ENCODE measurements at regions not wholly inside any gene's neighbourhood (a gene's known extent, or its start where the extent isn't known, plus 50 kb on each side); places are given as distances from the start of the nearest gene placed in this dataset.

- Histone ChIP-seq H3K9me3 (ENCODE audit: control insufficient read depth in 4 of 4, low read length in 3 of 4) (no peaks in the 10 kb centered on the region), H3K36me3 (ENCODE audit: control insufficient read depth in 4 of 4, insufficient read depth in 3 of 4, low read depth in 1 of 4, low read length in 3 of 4) (no peaks in the 10 kb centered on the region), H3K4me3 (ENCODE audit: low read depth in 1 of 3, low read length in 3 of 3) (no peak overlapping the region), H3K4me1 (ENCODE audit: control insufficient read depth in 4 of 4, insufficient read depth in 4 of 4, low read length in 3 of 4) (no peaks in the 10 kb centered on the region), H3K27me3 (ENCODE audit: control insufficient read depth in 4 of 4, insufficient read depth in 4 of 4, low read length in 3 of 4) (no peaks in the 10 kb centered on the region), H3K27ac (ENCODE audit: low read depth in 1 of 2, low read length in 2 of 2) (no peak overlapping the region), H3K9ac (ENCODE audit: low read depth in 1 of 2, low read length in 2 of 2) (no peak overlapping the region)
- WGBS = 82% methylated on average over 2 of the region's 2 CpGs
- no peak for DNase-seq (ENCODE audit: low spot score)
- TF ChIP-seq EGR1 (IDR thresholded peaks at IDR 0.05; ENCODE audit: low read depth in 2 of 2) (no peak), RXRA (IDR thresholded peaks at IDR 0.05) (no peak), HNF4G (IDR thresholded peaks at IDR 0.05) (no peak), TAF1 (conservative IDR thresholded peaks at IDR 0.05) (no peak), HNF4A (conservative IDR thresholded peaks at IDR 0.05) (no peak), REST (IDR thresholded peaks at IDR 0.05) (no peak), FOXA1 (IDR thresholded peaks at IDR 0.05) (no peak), ATF3 (IDR thresholded peaks at IDR 0.05) (no peak), ZBTB33 (IDR thresholded peaks at IDR 0.05) (no peak), JUND (IDR thresholded peaks at IDR 0.05) (no peak)
These were observed 565.8 kb upstream of the DPPA4 start for GRCh38 chr3:109903100-109903499.

GRCh38 chr3:109910772-109911171 lies 573.4 kb upstream of the DPPA4 start:
- H3K4me1 ChIP-seq (ENCODE audit: control insufficient read depth in 4 of 4, insufficient read depth in 4 of 4, low read length in 3 of 4) = no peaks in the 10 kb centered on the region
- no peak overlapping the region for H3K27ac ChIP-seq (ENCODE audit: low read depth in 1 of 2, low read length in 2 of 2)
- H3K4me3 ChIP-seq (ENCODE audit: low read depth in 1 of 3, low read length in 3 of 3) = no peak overlapping the region
- no peak overlapping the region for H3K9ac ChIP-seq (ENCODE audit: low read depth in 1 of 2, low read length in 2 of 2)
- H3K9me3 ChIP-seq (ENCODE audit: control insufficient read depth in 4 of 4, low read length in 3 of 4) = peaks cover 0 to 2% (median 0%) of the 10 kb centered on the region in 4 donors
- no peaks in the 10 kb centered on the region for H3K27me3 ChIP-seq (ENCODE audit: control insufficient read depth in 4 of 4, insufficient read depth in 4 of 4, low read length in 3 of 4)
- WGBS = 66% methylated on average over 6 of the region's 6 CpGs
- H3K36me3 ChIP-seq (ENCODE audit: control insufficient read depth in 4 of 4, insufficient read depth in 3 of 4, low read depth in 1 of 4, low read length in 3 of 4) = no peaks in the 10 kb centered on the region
- TF ChIP-seq ZBTB33 (IDR thresholded peaks at IDR 0.05) (no peak), ATF3 (IDR thresholded peaks at IDR 0.05) (no peak), YY1 (IDR thresholded peaks at IDR 0.05) (no peak), MAX (IDR thresholded peaks at IDR 0.05) (no peak), HNF4A (conservative IDR thresholded peaks at IDR 0.05) (no peak), SP1 (IDR thresholded peaks at IDR 0.05) (no peak)
- DNase-seq (ENCODE audit: low spot score) = no peak
